ENCODE measurements at regions not wholly inside any gene's neighbourhood (a gene's known extent, or its start where the extent isn't known, plus 50 kb on each side); places are given as distances from the start of the nearest gene placed in this dataset.

DNA sequence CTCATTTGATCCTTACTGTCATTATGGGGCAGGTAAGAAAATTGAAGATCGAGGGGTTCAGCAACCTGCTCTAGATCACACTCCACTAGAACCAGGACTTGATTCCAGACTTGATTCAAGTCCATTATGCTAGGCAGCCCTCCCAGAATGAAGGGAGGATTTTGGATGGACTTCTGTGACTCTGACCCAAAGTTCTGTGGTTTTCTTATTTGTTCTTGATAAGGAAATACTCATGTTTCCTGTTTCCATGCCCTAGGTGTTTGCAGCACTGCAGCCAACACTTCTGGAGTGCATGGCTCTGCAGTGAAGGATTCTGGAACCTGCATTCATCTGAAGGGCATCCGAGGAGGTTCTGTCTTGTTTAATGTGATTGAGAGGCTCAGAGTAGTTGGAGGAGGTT, 140.0 kb downstream of the FCRL5 start:
- H3K27me3 Mint-ChIP-seq (ENCODE audit: low read depth, poor library complexity) = peaks cover 21% of the 10 kb centered on the region
- TF ChIP-seq, protein P1, sequence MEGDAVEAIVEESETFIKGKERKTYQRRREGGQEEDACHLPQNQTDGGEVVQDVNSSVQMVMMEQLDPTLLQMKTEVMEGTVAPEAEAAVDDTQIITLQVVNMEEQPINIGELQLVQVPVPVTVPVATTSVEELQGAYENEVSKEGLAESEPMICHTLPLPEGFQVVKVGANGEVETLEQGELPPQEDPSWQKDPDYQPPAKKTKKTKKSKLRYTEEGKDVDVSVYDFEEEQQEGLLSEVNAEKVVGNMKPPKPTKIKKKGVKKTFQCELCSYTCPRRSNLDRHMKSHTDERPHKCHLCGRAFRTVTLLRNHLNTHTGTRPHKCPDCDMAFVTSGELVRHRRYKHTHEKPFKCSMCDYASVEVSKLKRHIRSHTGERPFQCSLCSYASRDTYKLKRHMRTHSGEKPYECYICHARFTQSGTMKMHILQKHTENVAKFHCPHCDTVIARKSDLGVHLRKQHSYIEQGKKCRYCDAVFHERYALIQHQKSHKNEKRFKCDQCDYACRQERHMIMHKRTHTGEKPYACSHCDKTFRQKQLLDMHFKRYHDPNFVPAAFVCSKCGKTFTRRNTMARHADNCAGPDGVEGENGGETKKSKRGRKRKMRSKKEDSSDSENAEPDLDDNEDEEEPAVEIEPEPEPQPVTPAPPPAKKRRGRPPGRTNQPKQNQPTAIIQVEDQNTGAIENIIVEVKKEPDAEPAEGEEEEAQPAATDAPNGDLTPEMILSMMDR (IDR thresholded peaks at IDR 0.05) = no peak
- H3K9me3 Mint-ChIP-seq = no peaks in the 10 kb centered on the region
- no peaks in the 10 kb centered on the region for H3K36me3 Mint-ChIP-seq (ENCODE audit: low read depth)
- H3K4me1 Mint-ChIP-seq = peaks cover 5% of the 10 kb centered on the region
- DNase-seq = no peak
- H3K27ac Mint-ChIP-seq = no peak overlapping the region
- H3K4me3 Mint-ChIP-seq = no peak overlapping the region

DNA sequence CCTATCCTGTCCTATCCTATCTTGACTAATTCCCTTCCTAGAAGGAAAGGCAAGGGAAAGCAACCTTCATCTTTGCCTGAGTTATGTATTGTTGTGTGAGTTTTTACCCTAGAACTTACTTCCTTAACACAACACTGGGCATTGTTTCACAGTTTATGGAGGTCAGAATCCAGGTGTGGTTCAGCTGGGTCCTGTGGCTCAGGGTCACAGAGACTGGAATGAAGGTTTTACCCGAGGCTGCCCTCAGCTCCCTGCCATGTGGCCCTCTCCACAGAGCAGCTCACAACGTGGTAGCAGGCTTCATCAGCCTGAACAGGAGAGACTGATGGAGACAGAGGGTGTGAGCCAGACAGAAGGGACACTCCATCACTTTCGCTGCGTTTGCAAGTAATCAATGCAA, 140.5 kb downstream of the FCRL5 start:
- TF ChIP-seq, protein P1 (IDR thresholded peaks at IDR 0.05) = no peak
- Mint-ChIP-seq H3K4me1 (peaks cover 7% of the 10 kb centered on the region), H3K4me3 (no peak overlapping the region), H3K36me3 (ENCODE audit: low read depth) (no peaks in the 10 kb centered on the region), H3K27me3 (ENCODE audit: low read depth, poor library complexity) (peaks cover 18% of the 10 kb centered on the region), H3K9me3 (no peaks in the 10 kb centered on the region), H3K27ac (no peak overlapping the region)
- no peak for DNase-seq

DNA sequence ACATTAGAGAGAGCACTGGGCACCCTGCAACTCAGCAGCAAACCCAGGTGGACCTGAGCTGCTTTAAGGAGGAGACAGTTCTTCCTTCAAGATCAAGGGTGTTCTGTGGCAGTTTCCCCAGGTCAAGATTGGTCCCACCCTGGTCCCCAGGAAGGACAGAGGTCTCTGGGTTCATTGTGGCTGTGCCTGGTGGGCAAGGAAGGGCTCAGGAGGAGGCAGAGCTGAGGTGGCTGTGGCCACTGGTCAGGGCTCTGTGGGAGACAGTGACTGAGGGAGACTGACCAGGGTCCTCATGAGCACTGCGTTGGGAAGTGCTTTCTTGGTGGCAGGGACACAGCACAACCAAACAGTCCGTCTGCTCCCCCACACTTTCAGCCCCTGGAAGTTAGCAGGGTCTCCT, 141.3 kb downstream of the FCRL5 start:
- Mint-ChIP-seq H3K9me3 (no peaks in the 10 kb centered on the region), H3K36me3 (ENCODE audit: low read depth) (no peaks in the 10 kb centered on the region), H3K4me3 (no peak overlapping the region), H3K27ac (no peak overlapping the region), H3K27me3 (ENCODE audit: low read depth, poor library complexity) (peaks cover 11% of the 10 kb centered on the region), H3K4me1 (peaks cover 7% of the 10 kb centered on the region)
- TF ChIP-seq, protein P1 (IDR thresholded peaks at IDR 0.05) = no peak
- DNase-seq = no peak

GRCh38 chr1:157410457-157410856, 141.9 kb downstream of the FCRL5 start:
- Mint-ChIP-seq H3K36me3 (ENCODE audit: low read depth) (no peaks in the 10 kb centered on the region), H3K27ac (no peak overlapping the region), H3K4me1 (peaks cover 7% of the 10 kb centered on the region), H3K4me3 (no peak overlapping the region), H3K9me3 (no peaks in the 10 kb centered on the region), H3K27me3 (ENCODE audit: low read depth, poor library complexity) (peaks cover 10% of the 10 kb centered on the region)
- TF ChIP-seq, protein P1 (IDR thresholded peaks at IDR 0.05) = no peak
- no peak for DNase-seq

DNA sequence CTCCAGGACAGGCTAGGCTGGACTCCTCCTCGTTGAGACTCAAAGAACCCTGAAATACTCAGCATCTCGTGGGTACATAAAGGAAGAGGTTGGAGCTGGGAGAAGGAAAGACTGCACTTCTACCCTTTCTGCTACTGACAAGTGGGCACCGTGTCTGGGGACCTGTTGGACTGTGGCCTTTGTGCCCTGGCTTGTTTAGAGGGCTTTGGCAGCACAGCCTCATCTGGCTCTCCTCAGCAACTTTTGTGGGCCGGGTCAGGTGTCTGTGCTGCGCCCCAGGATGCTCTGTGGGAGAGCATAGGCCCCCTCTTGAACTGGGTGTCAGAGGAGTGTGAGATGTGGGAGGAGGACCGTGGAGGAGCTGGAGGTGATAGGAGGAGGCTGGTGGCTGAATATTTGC, 142.4 kb downstream of the FCRL5 start:
- no peaks in the 10 kb centered on the region for H3K9me3 Mint-ChIP-seq
- H3K36me3 Mint-ChIP-seq (ENCODE audit: low read depth) = no peaks in the 10 kb centered on the region
- no peak overlapping the region for H3K27ac Mint-ChIP-seq
- H3K4me1 Mint-ChIP-seq = peaks cover 7% of the 10 kb centered on the region
- DNase-seq = no peak
- H3K27me3 Mint-ChIP-seq (ENCODE audit: low read depth, poor library complexity) = peaks cover 8% of the 10 kb centered on the region
- H3K4me3 Mint-ChIP-seq = no peak overlapping the region
- TF ChIP-seq, protein P1 (IDR thresholded peaks at IDR 0.05) = no peak

- H3K36me3 Mint-ChIP-seq (ENCODE audit: low read depth) = no peaks in the 10 kb centered on the region
- H3K27ac Mint-ChIP-seq = no peak overlapping the region
- peaks cover 7% of the 10 kb centered on the region for H3K4me1 Mint-ChIP-seq
- no peaks in the 10 kb centered on the region for H3K9me3 Mint-ChIP-seq
- H3K4me3 Mint-ChIP-seq = no peak overlapping the region
- peaks cover 3% of the 10 kb centered on the region for H3K27me3 Mint-ChIP-seq (ENCODE audit: low read depth, poor library complexity)
- DNase-seq = no peak
- TF ChIP-seq, protein P1 (IDR thresholded peaks at IDR 0.05) = no peak
Measured at GRCh38 chr1:157407917-157408525, 144.3 kb downstream of the FCRL5 start.
